A549 (cell line): ENCODE measurements at regions not wholly inside any gene's neighbourhood (a gene's known extent, or its start where the extent isn't known, plus 50 kb on each side); places are given as distances from the start of the nearest gene placed in this dataset.

Experiments
- CHD2 ChIP-seq: fragments of 150-350 bp; IDR thresholded peaks from 2 replicates; pipeline ENCODE4 v1.6.1; 2014; ENCODE audit warnings: low read length; ENCODE audit not compliant: partially characterized antibody
- CHD4 ChIP-seq: fragments of 200-600 bp; sonication (generic); IDR thresholded peaks from 2 replicates; pipeline ENCODE4 v1.6.1; 2016; ENCODE audit warnings: antibody characterized with exemption, mild to moderate bottlenecking, borderline replicate concordance
- CTCF ChIP-seq: fragments of >200 bp; sonication (Bioruptor Twin); formaldehyde crosslinking; IDR thresholded peaks from 3 replicates; pipeline ENCODE4 v1.5.1; 2016
- GATA3 ChIP-seq: IDR thresholded peaks from 2 replicates; pipeline ENCODE4 v1.6.1; 2012; ENCODE audit warnings: borderline replicate concordance
- HDAC2 ChIP-seq: fragments of 200-600 bp; sonication (generic); IDR thresholded peaks from 2 replicates; pipeline ENCODE4 v1.6.1; 2016
- MAFK ChIP-seq: fragments of 450-650 bp; IDR thresholded peaks from 2 replicates; pipeline ENCODE4 v1.6.1; 2014; ENCODE audit not compliant: partially characterized antibody
- POLR2A ChIP-seq: IDR thresholded peaks from 2 replicates; pipeline ENCODE4 v1.6.1; 2012; ENCODE audit warnings: mild to moderate bottlenecking, low read length
- RAD21 ChIP-seq, 2 experiments: fragments of >200 bp in 1 of 2; sonication (Bioruptor Twin) in 1 of 2; formaldehyde crosslinking in 1 of 2; IDR thresholded peaks in 1 of 2; conservative IDR thresholded peaks in 1 of 2; 2 replicates in 1 of 2; 3 replicates in 1 of 2; pipeline ENCODE4 v1.6.1; 2012 to 2018; ENCODE audit warnings: inconsistent platforms in 1 of 2
- RCOR1 ChIP-seq: fragments of 150-350 bp; IDR thresholded peaks from 2 replicates; pipeline ENCODE4 v1.6.1; 2014; ENCODE audit warnings: antibody characterized with exemption, low read length, low read depth
- SMC3 ChIP-seq: fragments of >200 bp; sonication (Bioruptor Twin); formaldehyde crosslinking; IDR thresholded peaks from 3 replicates; pipeline ENCODE4 v1.6.1; 2018; ENCODE audit warnings: inconsistent platforms
- TF ChIP-seq, protein P1 (sequence below): IDR thresholded peaks from 2 replicates; pipeline ENCODE4 v1.6.1; 2012
- TF ChIP-seq, protein P2 (sequence below): fragments of 200-600 bp; sonication (generic); IDR thresholded peaks from 2 replicates; pipeline ENCODE4 v1.6.1; 2016; ENCODE audit warnings: antibody characterized with exemption, mild to moderate bottlenecking, moderate library complexity
- TF ChIP-seq, protein P3 (sequence below): fragments of 150-350 bp; IDR thresholded peaks from 2 replicates; pipeline ENCODE4 v1.6.1; 2014; ENCODE audit warnings: low read depth, mild to moderate bottlenecking, low read length

- TF ChIP-seq, protein P1, sequence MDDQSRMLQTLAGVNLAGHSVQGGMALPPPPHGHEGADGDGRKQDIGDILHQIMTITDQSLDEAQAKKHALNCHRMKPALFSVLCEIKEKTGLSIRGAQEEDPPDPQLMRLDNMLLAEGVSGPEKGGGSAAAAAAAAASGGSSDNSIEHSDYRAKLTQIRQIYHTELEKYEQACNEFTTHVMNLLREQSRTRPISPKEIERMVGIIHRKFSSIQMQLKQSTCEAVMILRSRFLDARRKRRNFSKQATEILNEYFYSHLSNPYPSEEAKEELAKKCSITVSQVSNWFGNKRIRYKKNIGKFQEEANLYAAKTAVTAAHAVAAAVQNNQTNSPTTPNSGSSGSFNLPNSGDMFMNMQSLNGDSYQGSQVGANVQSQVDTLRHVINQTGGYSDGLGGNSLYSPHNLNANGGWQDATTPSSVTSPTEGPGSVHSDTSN = no peak
- TF ChIP-seq CTCF = no peak
- TF ChIP-seq POLR2A = no peak
- no peak for TF ChIP-seq HDAC2
- TF ChIP-seq MAFK = no peak
- TF ChIP-seq RAD21 (conservative IDR thresholded peaks at IDR 0.05 in 1 of 2, IDR thresholded peaks at IDR 0.05 in 1 of 2) = no peak
- no peak for TF ChIP-seq CHD4
- no peak for TF ChIP-seq SMC3
- TF ChIP-seq CHD2 = no peak
- no peak for TF ChIP-seq RCOR1
- TF ChIP-seq GATA3 = no peak
- TF ChIP-seq, protein P2, sequence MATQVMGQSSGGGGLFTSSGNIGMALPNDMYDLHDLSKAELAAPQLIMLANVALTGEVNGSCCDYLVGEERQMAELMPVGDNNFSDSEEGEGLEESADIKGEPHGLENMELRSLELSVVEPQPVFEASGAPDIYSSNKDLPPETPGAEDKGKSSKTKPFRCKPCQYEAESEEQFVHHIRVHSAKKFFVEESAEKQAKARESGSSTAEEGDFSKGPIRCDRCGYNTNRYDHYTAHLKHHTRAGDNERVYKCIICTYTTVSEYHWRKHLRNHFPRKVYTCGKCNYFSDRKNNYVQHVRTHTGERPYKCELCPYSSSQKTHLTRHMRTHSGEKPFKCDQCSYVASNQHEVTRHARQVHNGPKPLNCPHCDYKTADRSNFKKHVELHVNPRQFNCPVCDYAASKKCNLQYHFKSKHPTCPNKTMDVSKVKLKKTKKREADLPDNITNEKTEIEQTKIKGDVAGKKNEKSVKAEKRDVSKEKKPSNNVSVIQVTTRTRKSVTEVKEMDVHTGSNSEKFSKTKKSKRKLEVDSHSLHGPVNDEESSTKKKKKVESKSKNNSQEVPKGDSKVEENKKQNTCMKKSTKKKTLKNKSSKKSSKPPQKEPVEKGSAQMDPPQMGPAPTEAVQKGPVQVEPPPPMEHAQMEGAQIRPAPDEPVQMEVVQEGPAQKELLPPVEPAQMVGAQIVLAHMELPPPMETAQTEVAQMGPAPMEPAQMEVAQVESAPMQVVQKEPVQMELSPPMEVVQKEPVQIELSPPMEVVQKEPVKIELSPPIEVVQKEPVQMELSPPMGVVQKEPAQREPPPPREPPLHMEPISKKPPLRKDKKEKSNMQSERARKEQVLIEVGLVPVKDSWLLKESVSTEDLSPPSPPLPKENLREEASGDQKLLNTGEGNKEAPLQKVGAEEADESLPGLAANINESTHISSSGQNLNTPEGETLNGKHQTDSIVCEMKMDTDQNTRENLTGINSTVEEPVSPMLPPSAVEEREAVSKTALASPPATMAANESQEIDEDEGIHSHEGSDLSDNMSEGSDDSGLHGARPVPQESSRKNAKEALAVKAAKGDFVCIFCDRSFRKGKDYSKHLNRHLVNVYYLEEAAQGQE = no peak
- TF ChIP-seq, protein P3, sequence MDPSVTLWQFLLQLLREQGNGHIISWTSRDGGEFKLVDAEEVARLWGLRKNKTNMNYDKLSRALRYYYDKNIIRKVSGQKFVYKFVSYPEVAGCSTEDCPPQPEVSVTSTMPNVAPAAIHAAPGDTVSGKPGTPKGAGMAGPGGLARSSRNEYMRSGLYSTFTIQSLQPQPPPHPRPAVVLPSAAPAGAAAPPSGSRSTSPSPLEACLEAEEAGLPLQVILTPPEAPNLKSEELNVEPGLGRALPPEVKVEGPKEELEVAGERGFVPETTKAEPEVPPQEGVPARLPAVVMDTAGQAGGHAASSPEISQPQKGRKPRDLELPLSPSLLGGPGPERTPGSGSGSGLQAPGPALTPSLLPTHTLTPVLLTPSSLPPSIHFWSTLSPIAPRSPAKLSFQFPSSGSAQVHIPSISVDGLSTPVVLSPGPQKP = no peak
Observed at GRCh38 chr12:25757037-25757665, 201.3 kb upstream of the RASSF8 start.
